Muscle layer of duodenum (tissue), 2 donors: ENCODE measurements at regions not wholly inside any gene's neighbourhood (a gene's known extent, or its start where the extent isn't known, plus 50 kb on each side); places are given as distances from the start of the nearest gene placed in this dataset.

Experiments used
- H3K27ac ChIP-seq: one replicate; pipeline ENCODE4 v1.7.0; 2013; ENCODE audit warnings: mild to moderate bottlenecking, low read length
- H3K27me3 ChIP-seq: one replicate; pipeline ENCODE4 v1.7.0; 2013; ENCODE audit warnings: low read depth, mild to moderate bottlenecking, control low read depth, low read length
- H3K36me3 ChIP-seq, 2 donors: one replicate each; pipeline ENCODE4 v1.7.0; 2013; ENCODE audit warnings: low read length in 2 of 2, control low read depth in 1 of 2, mild to moderate bottlenecking in 1 of 2; ENCODE audit not compliant: insufficient read depth in 2 of 2, control insufficient read depth in 1 of 2
- H3K4me1 ChIP-seq, 2 donors: one replicate each; pipeline ENCODE4 v1.7.0; 2013; ENCODE audit warnings: low read length in 2 of 2, mild to moderate bottlenecking in 2 of 2, control low read depth in 1 of 2, moderate library complexity in 1 of 2; ENCODE audit not compliant: insufficient read depth in 2 of 2, control insufficient read depth in 1 of 2
- H3K4me3 ChIP-seq, 2 donors: one replicate each; pipeline ENCODE4 v1.7.0; 2013; ENCODE audit warnings: low read length in 2 of 2, low read depth in 1 of 2, mild to moderate bottlenecking in 1 of 2
- H3K9me3 ChIP-seq, 2 donors: one replicate each; pipeline ENCODE4 v1.7.0; 2013; ENCODE audit warnings: low read length in 2 of 2, control low read depth in 1 of 2, mild to moderate bottlenecking in 1 of 2; ENCODE audit not compliant: control insufficient read depth in 1 of 2
- donor health status: healthy.

DNA sequence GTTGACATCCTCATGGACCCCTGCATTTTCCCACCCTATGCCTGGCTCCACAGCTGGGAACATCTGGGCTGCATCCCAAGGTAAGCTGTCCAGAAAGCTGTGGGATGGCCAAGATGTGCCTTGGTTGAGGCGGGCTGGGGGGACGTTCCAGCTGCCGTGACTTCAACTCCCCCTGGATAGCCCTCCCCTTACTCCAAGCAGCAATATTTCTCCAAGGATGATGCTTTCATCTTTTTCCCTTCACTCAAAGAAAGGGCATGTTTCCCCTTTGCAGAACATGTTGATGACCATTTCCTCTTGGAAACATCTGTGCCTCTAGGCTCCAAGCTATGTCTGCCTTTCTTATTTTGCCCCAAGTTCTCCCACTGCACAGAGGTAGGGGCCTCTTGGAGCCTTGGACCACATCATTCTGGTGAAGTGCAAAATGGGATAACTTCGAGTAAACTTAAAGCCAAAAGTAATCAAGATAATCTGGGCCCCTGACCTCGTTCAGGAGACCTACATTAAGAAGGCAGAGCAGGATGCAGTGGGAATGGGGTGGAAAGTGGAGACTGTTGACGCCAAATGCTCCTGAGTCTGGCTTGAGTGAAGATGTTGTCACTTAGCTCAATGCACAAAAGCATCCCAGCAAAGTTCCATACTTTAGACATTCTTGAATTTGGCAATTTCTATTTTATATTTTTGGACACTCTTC lies 175.2 kb downstream of the GAS1 start:
- Histone ChIP-seq H3K4me3 (no peak overlapping the region), H3K27me3 (no peaks in the 10 kb centered on the region), H3K27ac (no peak overlapping the region), H3K36me3 (no peaks in the 10 kb centered on the region), H3K9me3 (no peaks in the 10 kb centered on the region), H3K4me1 (peaks cover 0 to 4% of the 10 kb centered on the region in 2 donors)

DNA sequence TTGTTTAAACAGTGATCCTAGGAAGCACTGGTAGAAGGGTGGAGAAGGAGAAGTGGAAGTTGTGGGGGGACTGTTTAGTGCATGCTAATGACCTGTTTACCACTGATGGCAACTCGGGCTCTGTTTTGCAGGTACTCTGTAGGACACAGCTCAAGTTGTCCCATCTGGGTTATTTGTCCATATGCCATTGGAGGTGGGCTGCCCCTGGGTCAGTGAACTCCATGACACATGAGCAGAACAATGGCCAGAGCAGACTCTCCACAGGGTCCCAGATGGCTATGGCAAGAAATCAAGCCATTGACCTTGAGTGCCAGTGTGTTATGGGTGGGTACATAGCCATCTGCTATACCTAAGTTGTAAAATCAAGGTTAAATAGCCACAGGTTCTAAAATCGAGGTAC lies 175.9 kb downstream of the GAS1 start:
- Histone ChIP-seq H3K4me1 (peaks cover 0 to 9% of the 10 kb centered on the region in 2 donors), H3K27me3 (no peaks in the 10 kb centered on the region), H3K27ac (no peak overlapping the region), H3K9me3 (no peaks in the 10 kb centered on the region), H3K36me3 (no peaks in the 10 kb centered on the region), H3K4me3 (no peak overlapping the region)

DNA sequence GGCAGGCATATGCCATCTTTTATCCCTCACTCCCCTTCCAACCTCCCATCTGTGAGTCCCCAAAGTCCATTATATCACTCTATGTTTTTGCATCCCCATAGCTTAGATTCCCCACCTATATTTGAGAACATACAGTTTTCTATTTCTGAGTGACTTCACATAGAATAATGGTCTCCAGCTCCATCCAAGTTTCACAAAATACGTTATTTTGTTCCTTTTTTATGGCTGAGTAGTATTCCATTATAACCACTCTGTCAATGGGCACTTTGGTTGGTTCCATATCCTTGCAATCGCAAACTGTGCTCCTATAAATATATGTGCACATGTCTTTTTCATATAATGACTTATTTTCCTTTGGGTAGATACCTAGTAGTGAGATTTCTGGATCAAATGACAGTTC lies 178.6 kb downstream of the GAS1 start:
- Histone ChIP-seq H3K9me3 (no peaks in the 10 kb centered on the region), H3K4me1 (peaks cover 5 to 9% of the 10 kb centered on the region in 2 donors), H3K27me3 (no peaks in the 10 kb centered on the region), H3K4me3 (no peak overlapping the region), H3K36me3 (no peaks in the 10 kb centered on the region), H3K27ac (no peak overlapping the region)

DNA sequence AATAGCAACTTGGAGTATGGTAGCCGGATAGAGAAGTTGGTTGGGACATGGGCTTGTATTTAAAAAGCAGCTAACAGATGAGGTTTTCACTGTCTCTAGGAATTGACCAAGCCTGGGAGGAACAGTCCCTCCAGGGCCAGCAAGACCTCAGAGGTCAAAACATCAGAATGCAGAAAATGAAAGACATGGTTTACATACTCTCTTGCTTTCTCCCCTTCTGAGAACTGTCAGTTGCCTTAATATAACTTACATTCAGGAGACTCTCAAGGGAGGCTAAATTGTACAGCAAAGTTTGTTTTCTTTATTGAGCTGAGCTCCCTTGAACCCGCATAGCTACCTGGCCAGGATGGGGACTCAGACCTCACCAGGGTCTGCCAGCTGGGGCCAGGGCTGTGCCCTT lies 179.3 kb downstream of the GAS1 start:
- peaks cover 5 to 9% of the 10 kb centered on the region in 2 donors for H3K4me1 ChIP-seq
- no peaks in the 10 kb centered on the region for H3K27me3 ChIP-seq
- no peak overlapping the region for H3K4me3 ChIP-seq
- no peak overlapping the region for H3K27ac ChIP-seq
- no peaks in the 10 kb centered on the region for H3K36me3 ChIP-seq
- H3K9me3 ChIP-seq: no peaks in the 10 kb centered on the region

DNA sequence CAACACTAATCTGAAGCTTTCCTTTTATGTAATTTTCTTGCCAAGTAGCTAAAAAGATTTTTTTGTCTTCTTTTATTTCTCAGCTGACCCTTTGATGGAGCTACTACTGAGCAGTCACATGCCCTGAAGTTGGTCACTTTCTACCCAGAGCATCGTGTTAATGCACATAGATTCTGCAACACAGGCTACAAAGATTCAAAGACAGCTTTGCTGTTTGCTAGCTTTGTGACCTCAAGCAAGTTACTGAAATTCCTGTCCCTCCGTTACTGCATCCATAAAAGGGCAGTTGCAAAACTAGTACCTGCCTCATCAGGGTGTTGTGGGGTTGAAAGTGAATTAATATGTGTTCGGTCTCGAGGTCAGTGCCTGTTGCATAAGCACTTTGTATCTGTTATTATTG lies 179.9 kb downstream of the GAS1 start:
- H3K4me1 ChIP-seq: peaks cover 5 to 9% of the 10 kb centered on the region in 2 donors
- no peaks in the 10 kb centered on the region for H3K27me3 ChIP-seq
- no peak overlapping the region for H3K4me3 ChIP-seq
- no peak overlapping the region for H3K27ac ChIP-seq
- H3K9me3 ChIP-seq: no peaks in the 10 kb centered on the region
- no peaks in the 10 kb centered on the region for H3K36me3 ChIP-seq

DNA sequence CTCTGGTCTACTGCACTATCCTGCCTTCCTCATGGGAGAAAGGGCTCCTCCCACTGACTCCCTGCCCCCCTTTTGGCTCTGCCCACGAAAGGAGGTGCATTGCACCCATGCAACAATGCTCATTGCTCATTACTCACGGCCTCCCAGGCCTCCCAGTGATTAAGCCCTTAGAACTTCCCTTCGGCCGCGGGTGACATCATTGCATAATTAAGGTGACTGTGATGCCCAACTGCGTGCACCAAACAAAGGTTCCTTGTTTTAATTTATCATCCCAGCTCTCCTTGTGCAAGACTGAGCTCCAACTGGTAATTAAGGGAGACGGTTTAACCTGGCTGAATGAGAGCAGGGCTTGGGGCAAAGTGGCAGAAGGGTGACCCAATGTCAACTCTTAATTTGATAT lies 180.4 kb downstream of the GAS1 start:
- Histone ChIP-seq H3K4me3 (no peak overlapping the region), H3K27me3 (no peaks in the 10 kb centered on the region), H3K9me3 (no peaks in the 10 kb centered on the region), H3K4me1 (peaks cover 5 to 9% of the 10 kb centered on the region in 2 donors), H3K36me3 (no peaks in the 10 kb centered on the region), H3K27ac (no peak overlapping the region)

DNA sequence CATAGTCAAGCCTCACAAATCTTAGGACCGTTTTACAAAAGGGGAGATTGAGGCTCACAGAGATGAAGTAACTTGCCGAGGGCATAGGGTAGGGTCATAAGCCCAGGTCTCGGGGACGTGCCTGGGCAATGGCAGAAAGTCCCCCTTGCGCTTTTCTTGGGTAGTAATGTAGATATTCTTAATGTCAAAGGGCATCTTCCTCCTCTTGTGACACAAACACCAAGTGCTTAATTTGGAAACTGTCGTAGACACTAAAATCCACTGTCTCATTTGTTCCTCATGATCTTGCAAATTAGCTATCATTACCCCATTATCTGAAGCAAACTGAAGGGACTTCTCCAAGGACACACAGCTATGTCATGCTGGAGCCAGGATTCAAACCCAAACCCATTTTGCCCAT lies 180.8 kb downstream of the GAS1 start:
- Histone ChIP-seq H3K27ac (no peak overlapping the region), H3K27me3 (no peaks in the 10 kb centered on the region), H3K36me3 (no peaks in the 10 kb centered on the region), H3K4me1 (peaks cover 5 to 9% of the 10 kb centered on the region in 2 donors), H3K4me3 (no peak overlapping the region), H3K9me3 (no peaks in the 10 kb centered on the region)

DNA sequence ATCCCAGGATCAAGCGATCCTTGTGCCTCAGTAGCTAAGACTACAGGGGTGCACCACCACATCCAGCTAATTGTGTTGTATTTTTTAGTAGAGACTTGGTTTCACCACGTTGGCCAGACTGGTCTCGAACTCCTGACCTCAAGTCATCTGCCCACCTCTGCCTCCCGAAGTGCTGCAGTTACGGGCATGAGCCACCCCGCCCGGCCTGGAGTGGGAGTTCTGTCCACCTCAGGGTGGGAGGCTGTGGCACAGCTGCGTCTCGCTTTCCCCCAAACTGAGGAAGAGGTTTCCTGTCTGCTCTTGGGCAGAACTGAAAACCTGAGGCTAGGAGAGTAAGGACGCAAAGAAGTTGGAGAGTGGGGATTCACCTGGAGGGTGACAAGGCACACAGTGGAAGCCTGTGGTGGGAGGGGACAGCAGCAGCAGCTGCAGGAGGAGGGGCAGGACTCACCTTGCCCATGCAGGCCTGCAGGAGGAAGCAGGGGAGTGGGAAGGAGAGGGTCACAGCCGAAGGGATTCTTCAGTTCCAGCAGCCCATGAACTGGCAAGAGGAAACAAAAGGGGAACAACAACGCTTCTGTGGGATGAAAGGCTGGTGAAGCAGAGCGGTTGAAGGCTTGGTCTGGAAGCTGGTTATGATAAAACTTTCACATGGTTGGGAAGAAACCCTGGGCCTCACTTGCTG lies 181.4 kb downstream of the GAS1 start:
- Histone ChIP-seq H3K27me3 (no peaks in the 10 kb centered on the region), H3K9me3 (no peaks in the 10 kb centered on the region), H3K4me3 (no peak overlapping the region), H3K36me3 (no peaks in the 10 kb centered on the region), H3K4me1 (peaks cover 5 to 9% of the 10 kb centered on the region in 2 donors), H3K27ac (no peak overlapping the region)

DNA sequence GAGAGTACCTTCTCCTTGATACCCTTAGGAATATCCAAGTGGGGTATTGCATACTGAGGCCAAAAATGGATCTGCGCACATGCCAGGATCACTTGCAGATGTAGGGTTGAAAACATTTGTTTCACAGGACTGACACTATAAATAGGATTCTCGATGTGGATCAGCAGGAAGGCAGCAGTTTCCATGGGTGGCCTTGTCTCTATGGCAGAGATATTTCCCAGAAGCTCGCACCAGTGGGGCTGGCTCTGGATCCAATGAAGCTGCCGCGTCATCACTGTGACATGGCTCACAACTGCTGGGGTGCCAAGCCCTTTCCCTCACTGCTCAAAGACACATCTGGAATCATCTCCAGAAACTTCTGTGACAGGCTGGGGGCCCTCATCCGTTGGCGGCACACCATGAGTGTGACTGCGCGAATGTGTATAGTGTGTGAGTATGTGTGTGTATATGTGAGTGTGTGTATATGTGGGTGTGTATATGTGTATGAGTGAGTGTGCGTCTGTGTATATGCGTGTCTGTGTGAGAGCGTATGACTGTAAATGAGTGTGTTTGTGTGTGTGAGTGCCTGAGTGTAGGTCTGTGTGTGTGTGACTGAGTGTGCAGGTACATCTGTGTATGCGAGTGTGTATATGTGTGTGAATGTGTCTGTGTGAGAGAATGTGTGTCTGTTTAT lies 182.5 kb downstream of the GAS1 start:
- no peak overlapping the region for H3K4me3 ChIP-seq
- H3K36me3 ChIP-seq: no peaks in the 10 kb centered on the region
- H3K9me3 ChIP-seq: no peaks in the 10 kb centered on the region
- no peaks in the 10 kb centered on the region for H3K27me3 ChIP-seq
- no peak overlapping the region for H3K27ac ChIP-seq
- H3K4me1 ChIP-seq: peaks cover 5 to 9% of the 10 kb centered on the region in 2 donors

DNA sequence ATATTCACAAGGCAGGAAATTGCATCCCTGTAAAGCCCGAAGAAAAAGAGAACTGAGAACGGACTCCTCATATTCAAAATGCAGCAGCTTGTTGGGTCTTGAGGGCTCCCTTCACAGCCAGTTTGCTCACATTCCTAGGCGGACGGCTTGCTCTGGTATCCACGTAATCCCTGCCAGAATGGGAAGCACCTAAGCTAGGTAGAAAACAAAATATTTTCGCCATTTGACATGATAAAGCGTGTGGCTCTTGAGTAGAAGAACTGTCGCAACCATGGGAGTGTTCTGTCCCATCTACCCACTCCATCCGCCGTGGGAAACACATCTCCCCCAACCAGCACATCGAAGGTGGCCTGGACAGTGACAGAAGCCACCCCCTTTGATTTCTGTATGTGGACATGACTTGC lies 183.1 kb downstream of the GAS1 start:
- no peaks in the 10 kb centered on the region for H3K36me3 ChIP-seq
- H3K9me3 ChIP-seq: no peaks in the 10 kb centered on the region
- H3K27me3 ChIP-seq: no peaks in the 10 kb centered on the region
- peaks cover 5 to 9% of the 10 kb centered on the region in 2 donors for H3K4me1 ChIP-seq
- H3K4me3 ChIP-seq: no peak overlapping the region
- H3K27ac ChIP-seq: no peak overlapping the region

DNA sequence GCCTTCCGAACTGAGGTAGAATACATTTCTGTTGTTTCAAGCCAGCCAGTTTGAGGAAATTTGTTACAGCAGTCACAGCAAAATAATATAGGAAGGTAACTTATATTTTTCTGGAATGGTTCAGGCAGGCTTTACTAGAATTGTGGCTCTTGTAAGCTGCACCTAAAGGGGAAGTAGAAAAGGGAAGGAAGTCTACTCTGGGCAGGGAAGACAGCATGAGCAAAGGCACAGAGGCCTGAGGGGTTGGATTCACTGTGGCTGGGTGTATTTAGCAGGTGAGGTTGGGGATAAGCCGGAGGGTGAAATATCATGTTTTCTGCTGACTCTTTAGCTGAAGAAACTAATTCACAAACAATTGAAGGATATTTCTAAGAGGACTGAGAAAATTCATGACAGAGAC lies 183.5 kb downstream of the GAS1 start:
- Histone ChIP-seq H3K9me3 (no peaks in the 10 kb centered on the region), H3K36me3 (no peaks in the 10 kb centered on the region), H3K4me1 (peaks cover 5 to 9% of the 10 kb centered on the region in 2 donors), H3K27me3 (no peaks in the 10 kb centered on the region), H3K4me3 (no peak overlapping the region), H3K27ac (no peak overlapping the region)
